Astrocyte of the cerebellum (primary cell): ENCODE measurements at regions not wholly inside any gene's neighbourhood (a gene's known extent, or its start where the extent isn't known, plus 50 kb on each side); places are given as distances from the start of the nearest gene placed in this dataset.

ENCODE experiments used
- DNase-seq: peaks from one replicate; pipeline ENCODE4 v3.0.0-alpha.2; 2011; ENCODE audit warnings: low read depth
- H3K4me3 ChIP-seq: 2 replicates; pipeline ENCODE4 v1.5.1; 2011; ENCODE audit warnings: mild to moderate bottlenecking, low read depth, low read length, moderate library complexity
- in situ Hi-C: cut with HindIII; loops from 2 replicates; pipeline ENCODE4 v1.10.0; 2017; ENCODE audit warnings: low sequenced_read_pairs
- TF ChIP-seq, protein P1 (sequence below): IDR thresholded peaks from 2 replicates; pipeline ENCODE4 v1.5.1; 2012; ENCODE audit warnings: low read length, low read depth, moderate library complexity, mild to moderate bottlenecking; ENCODE audit errors: missing control alignments

DNA sequence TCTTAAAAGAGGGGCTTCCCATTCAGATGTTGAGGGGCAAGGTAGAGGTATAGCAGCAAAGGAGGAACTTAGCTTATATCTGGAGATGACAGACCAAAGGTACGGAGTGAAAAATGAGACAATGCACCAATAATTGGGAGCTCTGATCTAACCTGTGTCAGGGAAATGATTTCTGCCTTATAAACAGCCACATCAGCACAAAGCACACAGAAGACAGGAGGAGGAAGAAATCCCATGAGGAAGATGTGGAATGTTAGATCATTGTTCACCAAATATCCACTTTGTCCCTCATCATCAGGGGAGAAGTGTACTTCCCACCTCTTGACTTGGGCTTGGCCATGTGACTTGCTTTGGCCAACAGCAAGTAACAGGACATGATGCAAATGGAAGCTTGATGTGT, 93.7 kb upstream of the WSCD2 start:
- no peak for DNase-seq
- no peak overlapping the region for H3K4me3 ChIP-seq
- in situ Hi-C loops, result no loop called here
- TF ChIP-seq, protein P1, sequence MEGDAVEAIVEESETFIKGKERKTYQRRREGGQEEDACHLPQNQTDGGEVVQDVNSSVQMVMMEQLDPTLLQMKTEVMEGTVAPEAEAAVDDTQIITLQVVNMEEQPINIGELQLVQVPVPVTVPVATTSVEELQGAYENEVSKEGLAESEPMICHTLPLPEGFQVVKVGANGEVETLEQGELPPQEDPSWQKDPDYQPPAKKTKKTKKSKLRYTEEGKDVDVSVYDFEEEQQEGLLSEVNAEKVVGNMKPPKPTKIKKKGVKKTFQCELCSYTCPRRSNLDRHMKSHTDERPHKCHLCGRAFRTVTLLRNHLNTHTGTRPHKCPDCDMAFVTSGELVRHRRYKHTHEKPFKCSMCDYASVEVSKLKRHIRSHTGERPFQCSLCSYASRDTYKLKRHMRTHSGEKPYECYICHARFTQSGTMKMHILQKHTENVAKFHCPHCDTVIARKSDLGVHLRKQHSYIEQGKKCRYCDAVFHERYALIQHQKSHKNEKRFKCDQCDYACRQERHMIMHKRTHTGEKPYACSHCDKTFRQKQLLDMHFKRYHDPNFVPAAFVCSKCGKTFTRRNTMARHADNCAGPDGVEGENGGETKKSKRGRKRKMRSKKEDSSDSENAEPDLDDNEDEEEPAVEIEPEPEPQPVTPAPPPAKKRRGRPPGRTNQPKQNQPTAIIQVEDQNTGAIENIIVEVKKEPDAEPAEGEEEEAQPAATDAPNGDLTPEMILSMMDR, result no peak

DNA sequence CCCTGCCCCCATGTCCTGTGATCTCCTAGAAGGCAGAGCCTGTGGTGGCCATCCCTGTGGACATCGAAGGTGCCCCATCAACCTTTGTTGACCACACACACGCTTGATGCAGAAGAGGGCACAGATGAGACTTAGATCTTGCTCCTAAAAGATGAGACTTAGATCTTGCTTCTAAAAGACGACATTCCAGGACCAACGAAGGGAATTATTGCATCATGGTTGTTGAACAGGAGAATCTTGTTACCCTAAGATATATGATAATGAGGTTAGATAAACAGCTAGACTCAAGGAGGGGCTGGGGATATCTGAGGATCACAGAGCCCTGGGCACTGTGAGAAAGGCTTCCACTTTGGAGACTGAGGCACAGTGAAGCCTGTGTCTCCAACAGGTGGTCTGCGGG, 91.1 kb upstream of the WSCD2 start:
- TF ChIP-seq, protein P1, result no peak
- in situ Hi-C loops, result no loop called here
- no peak for DNase-seq
- H3K4me3 ChIP-seq, result no peak overlapping the region

DNA sequence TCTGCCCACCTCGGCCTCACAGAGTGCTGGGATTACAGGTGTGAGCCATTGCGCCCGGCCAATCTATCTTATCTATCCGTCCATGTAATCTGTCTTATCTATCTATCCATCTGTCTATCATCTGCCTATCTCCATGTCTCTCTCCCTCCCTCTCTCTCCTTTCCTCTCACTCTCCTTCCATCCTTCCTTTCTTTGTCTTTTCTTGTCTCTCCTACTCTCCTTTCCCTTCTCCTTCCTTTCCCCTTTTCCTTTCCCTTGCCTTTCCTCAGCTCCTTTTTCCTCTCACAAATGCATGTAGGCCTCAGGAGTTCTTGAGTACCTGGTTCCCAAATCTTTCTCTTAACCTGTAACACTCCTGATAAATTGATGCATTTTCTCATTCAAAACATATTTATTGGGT, 89.3 kb upstream of the WSCD2 start:
- in situ Hi-C loops, result no loop called here
- DNase-seq, result no peak
- TF ChIP-seq, protein P1, result no peak
- H3K4me3 ChIP-seq, result no peak overlapping the region

DNA sequence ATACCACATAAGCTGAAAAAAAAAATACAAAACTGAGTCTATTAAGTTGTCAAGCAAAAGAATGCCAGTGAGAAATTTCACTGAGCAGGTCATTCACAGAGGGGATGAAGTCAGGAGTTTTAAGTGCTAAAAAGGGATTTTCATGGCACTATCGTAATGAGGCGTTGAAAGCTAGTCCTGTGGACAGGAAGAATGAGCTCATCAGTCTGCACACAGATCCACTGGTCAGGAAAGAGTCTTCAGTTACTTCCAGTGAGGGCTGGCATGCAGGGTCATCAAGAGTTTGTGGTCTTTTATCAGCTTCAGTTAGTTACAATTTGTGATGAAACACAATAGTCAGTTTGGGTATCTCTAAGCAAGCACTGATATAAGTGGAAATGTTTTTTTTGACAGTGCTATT, 88.1 kb upstream of the WSCD2 start:
- DNase-seq, result no peak
- TF ChIP-seq, protein P1, result no peak
- no peak overlapping the region for H3K4me3 ChIP-seq
- in situ Hi-C loops, result no loop called here

DNA sequence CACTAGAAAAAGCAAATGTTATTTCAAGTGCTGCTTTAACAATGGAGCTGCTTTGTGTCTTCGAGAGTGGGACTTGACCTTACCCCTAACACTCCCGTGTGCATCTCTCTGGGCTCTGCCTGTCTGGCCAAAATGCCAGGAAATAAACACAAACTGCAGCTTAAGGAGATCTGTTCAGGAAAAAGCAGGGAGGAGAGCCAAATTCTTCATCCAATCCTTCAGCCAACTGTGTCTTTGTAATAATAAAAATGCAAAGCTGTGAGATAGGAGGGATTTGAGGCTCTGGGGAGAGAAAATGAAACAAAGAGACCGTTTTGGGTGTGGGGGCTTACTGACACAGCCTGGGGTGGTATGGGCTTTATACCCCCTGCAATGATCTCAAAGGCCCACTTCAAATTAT, 85.8 kb upstream of the WSCD2 start:
- TF ChIP-seq, protein P1, result no peak
- DNase-seq, result no peak
- no peak overlapping the region for H3K4me3 ChIP-seq
- in situ Hi-C loops, result no loop called here

DNA sequence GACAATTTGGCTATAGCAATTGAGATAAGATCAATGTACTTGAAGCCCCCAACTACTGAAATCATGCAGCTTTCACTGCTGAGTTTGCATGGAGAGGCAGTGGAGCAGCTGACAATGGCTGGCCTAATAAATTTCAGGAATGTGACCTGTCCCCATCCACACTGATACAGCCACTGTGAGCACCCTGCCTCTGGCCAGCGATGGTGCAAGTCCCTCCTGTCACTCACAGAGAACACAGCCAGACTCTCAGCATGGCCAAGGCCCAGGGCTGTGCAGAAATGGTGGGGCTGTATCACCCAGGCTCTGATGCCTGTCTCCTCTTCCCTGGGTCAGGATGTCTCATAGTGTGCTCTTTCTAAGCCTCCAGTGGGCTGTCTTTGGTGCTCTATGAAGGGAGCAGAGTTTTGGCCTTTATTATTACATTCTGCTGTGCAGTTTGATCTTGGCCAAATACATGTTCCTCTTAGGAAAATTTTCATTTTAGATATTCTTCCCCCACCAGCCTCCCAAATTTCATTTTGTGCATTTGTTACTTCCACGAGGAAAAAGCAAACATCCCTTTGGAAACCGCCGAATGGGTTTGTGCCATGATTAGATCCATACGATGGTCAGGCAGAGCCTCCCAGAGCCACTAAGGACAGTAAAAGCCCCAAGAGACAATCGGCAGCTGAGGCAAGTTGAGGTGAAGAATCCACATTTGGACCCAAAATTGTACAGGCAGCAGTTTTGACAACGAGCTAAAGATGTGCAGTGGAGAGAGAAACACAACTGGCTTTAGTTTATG, 85.1 kb upstream of the WSCD2 start:
- in situ Hi-C loops, result no loop called here
- TF ChIP-seq, protein P1, result no peak
- DNase-seq, result no peak

More for the DNA sequence above, 85.1 kb upstream of the WSCD2 start:
- H3K4me3 ChIP-seq, result no peak overlapping the region
